ENCODE measurements at regions not wholly inside any gene's neighbourhood (a gene's known extent, or its start where the extent isn't known, plus 50 kb on each side); places are given as distances from the start of the nearest gene placed in this dataset.

GRCh38 chr7:46357290-46357689, 436.2 kb upstream of the IGFBP3 start:
- TF ChIP-seq TAF1 (IDR thresholded peaks at IDR 0.05; ENCODE audit: borderline replicate concordance, insufficient read depth, low read length), result no peak
- no peak for TF ChIP-seq POLR2AphosphoS5 (IDR thresholded peaks at IDR 0.05; ENCODE audit: low read depth, low read length)
- TF ChIP-seq SIN3A (IDR thresholded peaks at IDR 0.05; ENCODE audit: borderline replicate concordance, insufficient read depth, low read length), result no peak
- no peak for TF ChIP-seq REST (IDR thresholded peaks at IDR 0.05; ENCODE audit: insufficient read depth in 1 of 2, low read depth in 2 of 2, low read length in 2 of 2)
- TF ChIP-seq FOXP2 (optimal IDR thresholded peaks at IDR 0.05; ENCODE audit: borderline replicate concordance, extremely low read depth, extremely low read length, insufficient read depth), result no peak
